NCI-H2196 (cell line): ENCODE measurements at regions not wholly inside any gene's neighbourhood (a gene's known extent, or its start where the extent isn't known, plus 50 kb on each side); places are given as distances from the start of the nearest gene placed in this dataset.
"Not testable (repeated sequence)": the region's sequence is repeated elsewhere in the genome, so short reads cannot be mapped to it uniquely, and the experiment has no call there.

Source experiments
- DNase-seq: peaks from one replicate; lab custom pipeline; 2025; ENCODE audit not compliant: unreplicated experiment; lab: John Stamatoyannopoulos, UW

GRCh38 chr6:115873901-115874300 lies 186.8 kb downstream of the FRK start:
- DNase-seq: no peak

- DNase-seq: no peak
Measured at GRCh38 chr6:115870464-115870863, 190.2 kb downstream of the FRK start.

GRCh38 chr6:115865914-115866313 lies 194.8 kb downstream of the FRK start:
- no peak for DNase-seq

- DNase-seq: no peak
Measured at GRCh38 chr6:115863211-115863610, 197.5 kb downstream of the FRK start.

- DNase-seq: not testable (repeated sequence)
Measured at GRCh38 chr6:115861658-115862057, 199.0 kb downstream of the FRK start.

GRCh38 chr6:115859577-115859976 lies 201.1 kb downstream of the FRK start:
- DNase-seq: not testable (repeated sequence)

GRCh38 chr6:115854866-115855665 lies 205.6 kb downstream of the FRK start:
- DNase-seq: no peak

- DNase-seq: no peak
Measured at GRCh38 chr6:115847671-115848070, 213.0 kb downstream of the FRK start.

GRCh38 chr6:115843945-115844344 lies 216.7 kb downstream of the FRK start:
- no peak for DNase-seq

GRCh38 chr6:115842338-115842737 lies 218.4 kb downstream of the FRK start:
- no peak for DNase-seq

- DNase-seq: no peak
Measured at GRCh38 chr6:115839583-115840181, 221.0 kb downstream of the FRK start.

- DNase-seq: peak; percentile 32
Measured at GRCh38 chr6:115838763-115839401, 221.8 kb downstream of the FRK start.

- no peak for DNase-seq
Measured at GRCh38 chr6:115838216-115838615, 222.5 kb downstream of the FRK start.

- not testable (repeated sequence) for DNase-seq
Measured at GRCh38 chr6:115836374-115836773, 224.3 kb downstream of the FRK start.

- no peak for DNase-seq
Measured at GRCh38 chr6:115835314-115835713, 225.4 kb downstream of the FRK start.

GRCh38 chr6:115834542-115834941 lies 226.1 kb downstream of the FRK start:
- DNase-seq: not testable (repeated sequence)

- no peak for DNase-seq
Measured at GRCh38 chr6:115832786-115833185, 227.9 kb downstream of the FRK start.

GRCh38 chr6:115832186-115832585 lies 228.5 kb downstream of the FRK start:
- DNase-seq: no peak

GRCh38 chr6:115830895-115831294 lies 229.8 kb downstream of the FRK start:
- no peak for DNase-seq

GRCh38 chr6:115821798-115822197 lies 238.9 kb downstream of the FRK start:
- no peak for DNase-seq

- DNase-seq: no peak
Measured at GRCh38 chr6:115819506-115819905, 241.2 kb downstream of the FRK start.

- no peak for DNase-seq
Measured at GRCh38 chr6:115817161-115817560, 243.5 kb downstream of the FRK start.
